ENCODE measurements at regions not wholly inside any gene's neighbourhood (a gene's known extent, or its start where the extent isn't known, plus 50 kb on each side); places are given as distances from the start of the nearest gene placed in this dataset.

GRCh38 chr4:132063829-132064228 lies 1085.3 kb upstream of the PCDH10 start:
- TF ChIP-seq, protein P1, sequence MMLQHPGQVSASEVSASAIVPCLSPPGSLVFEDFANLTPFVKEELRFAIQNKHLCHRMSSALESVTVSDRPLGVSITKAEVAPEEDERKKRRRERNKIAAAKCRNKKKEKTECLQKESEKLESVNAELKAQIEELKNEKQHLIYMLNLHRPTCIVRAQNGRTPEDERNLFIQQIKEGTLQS (IDR thresholded peaks at IDR 0.05), result no peak
- no peak for TF ChIP-seq POLR2A (IDR thresholded peaks at IDR 0.05; ENCODE audit: borderline replicate concordance, extremely low read depth, insufficient read depth, insufficient read length)
- no peak for TF ChIP-seq REST (IDR thresholded peaks at IDR 0.05; ENCODE audit: low read depth)
- no peak for TF ChIP-seq CTCF (IDR thresholded peaks at IDR 0.05 in 2 of 3, conservative IDR thresholded peaks at IDR 0.05 in 1 of 3; ENCODE audit: borderline replicate concordance in 1 of 3, insufficient read depth in 1 of 3, low read depth in 2 of 3, low read length in 2 of 3)
- no peak for TF ChIP-seq RAD21 (IDR thresholded peaks at IDR 0.05; ENCODE audit: low read depth)
- no peak for TF ChIP-seq POLR2AphosphoS5 (IDR thresholded peaks at IDR 0.05; ENCODE audit: low read depth, low read length)
- no peak for TF ChIP-seq TCF7L2 (IDR thresholded peaks at IDR 0.05; ENCODE audit: borderline replicate concordance, extremely low read depth, insufficient read depth, insufficient read length)
